Astrocyte of the spinal cord (primary cell): ENCODE measurements at regions not wholly inside any gene's neighbourhood (a gene's known extent, or its start where the extent isn't known, plus 50 kb on each side); places are given as distances from the start of the nearest gene placed in this dataset.
A peak's percentile ranks its signal among the peaks of the same experiment; 100 is the strongest.

Source experiments
- DNase-seq: peaks from one replicate; pipeline ENCODE4 v3.0.0; 2011; ENCODE audit warnings: low read depth, low spot score
- H3K4me3 ChIP-seq: 2 replicates; pipeline ENCODE4 v1.5.1; 2011; ENCODE audit warnings: low read depth, mild to moderate bottlenecking, low read length, moderate library complexity
- CTCF ChIP-seq: IDR thresholded peaks from 2 replicates; pipeline ENCODE4 v1.5.1; 2012; ENCODE audit warnings: low read depth, mild to moderate bottlenecking, low read length, inconsistent platforms
- in situ Hi-C: cut with HindIII; loops from 2 replicates; pipeline ENCODE4 v1.10.0; 2017; ENCODE audit warnings: low sequenced_read_pairs

- TF ChIP-seq CTCF = no peak
- peak; percentile 31 for DNase-seq
- in situ Hi-C loops = no loop called here
- H3K4me3 ChIP-seq = no peak overlapping the region
Measured at GRCh38 chr5:125595095-125595494, 828.1 kb upstream of the GRAMD2B start.

DNA sequence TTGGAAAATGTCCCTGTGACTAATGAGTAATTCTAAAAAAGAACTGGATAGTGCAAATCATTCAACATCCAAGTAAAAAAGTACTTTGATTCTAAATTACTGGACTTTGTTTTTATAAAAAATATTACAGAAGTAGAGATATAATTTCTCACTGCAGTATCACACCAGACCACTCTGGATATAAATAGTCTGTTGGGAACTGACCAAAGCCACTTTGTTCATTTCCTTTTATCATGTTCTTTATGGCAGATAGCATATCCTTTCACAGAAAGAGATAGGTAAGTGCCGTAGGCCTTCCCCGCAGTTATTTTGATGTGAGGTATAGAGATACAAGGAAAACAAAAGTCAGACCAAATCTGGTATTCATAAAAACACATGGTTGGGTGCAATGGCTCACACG is 827.4 kb upstream of the GRAMD2B start:
- in situ Hi-C loops = no loop called here
- DNase-seq = no peak
- no peak overlapping the region for H3K4me3 ChIP-seq
- no peak for TF ChIP-seq CTCF

- peak; percentile 69 for DNase-seq
- no peak overlapping the region for H3K4me3 ChIP-seq
- in situ Hi-C loops = no loop called here
- no peak for TF ChIP-seq CTCF
Measured at GRCh38 chr5:125597338-125597737, 825.9 kb upstream of the GRAMD2B start.

GRCh38 chr5:125600559-125600958 is 822.6 kb upstream of the GRAMD2B start:
- no peak overlapping the region for H3K4me3 ChIP-seq
- TF ChIP-seq CTCF = no peak
- in situ Hi-C loops = no loop called here
- DNase-seq = no peak

GRCh38 chr5:125602184-125602583 is 821.0 kb upstream of the GRAMD2B start:
- in situ Hi-C loops = no loop called here
- no peak for TF ChIP-seq CTCF
- H3K4me3 ChIP-seq = no peak overlapping the region
- DNase-seq = no peak

DNA sequence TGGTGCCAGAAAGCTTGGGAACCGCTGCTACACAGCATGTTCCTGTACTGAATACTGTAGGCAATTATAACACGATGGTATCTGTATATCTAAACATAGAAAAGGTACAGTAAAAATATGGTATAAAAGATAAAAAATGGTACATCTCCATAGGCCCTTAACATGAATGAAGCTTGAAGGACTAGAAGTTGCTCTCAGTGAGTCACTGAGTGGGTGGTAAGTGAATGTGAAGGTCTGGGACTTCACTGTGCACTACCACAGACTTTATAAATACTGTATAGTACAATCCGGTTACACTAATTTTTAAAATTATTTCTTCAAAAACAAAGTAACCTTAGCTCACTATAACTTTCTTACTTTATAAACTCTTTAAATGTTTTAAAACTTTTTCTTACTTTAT is 819.9 kb upstream of the GRAMD2B start:
- TF ChIP-seq CTCF = no peak
- DNase-seq = no peak
- in situ Hi-C loops = no loop called here
- H3K4me3 ChIP-seq = no peak overlapping the region

GRCh38 chr5:125604104-125604503 is 819.1 kb upstream of the GRAMD2B start:
- no peak overlapping the region for H3K4me3 ChIP-seq
- in situ Hi-C loops = no loop called here
- no peak for TF ChIP-seq CTCF
- DNase-seq = no peak
